ENCODE measurements at regions not wholly inside any gene's neighbourhood (a gene's known extent, or its start where the extent isn't known, plus 50 kb on each side); places are given as distances from the start of the nearest gene placed in this dataset.

- Histone ChIP-seq H3K27ac (no peak overlapping the region), H3K27me3 (replicated peaks; ENCODE audit: insufficient read depth) (no peaks in the 10 kb centered on the region), H3K4me1 (replicated peaks) (no peaks in the 10 kb centered on the region), H3K4me3 (no peak overlapping the region), H3K36me3 (no peaks in the 10 kb centered on the region), H3K9me3 (no peaks in the 10 kb centered on the region)
- WGBS: 92% methylated on average over 1 of the region's 1 CpG
- DNase-seq (ENCODE audit: low spot score): no peak
- intact Hi-C loops (cut with DNase I): no loop called here
- TF ChIP-seq CTCF (IDR thresholded peaks at IDR 0.05): no peak
- no peak for TF ChIP-seq POLR2A (IDR thresholded peaks at IDR 0.05)
- TF ChIP-seq POLR2AphosphoS5 (IDR thresholded peaks at IDR 0.05): no peak
These were observed 216.3 kb downstream of the TMX3 start for GRCh38 chr18:68498636-68499035.

- Histone ChIP-seq H3K27me3 (replicated peaks; ENCODE audit: insufficient read depth) (no peaks in the 10 kb centered on the region), H3K4me3 (no peak overlapping the region), H3K9me3 (no peaks in the 10 kb centered on the region), H3K27ac (no peak overlapping the region), H3K4me1 (replicated peaks) (no peaks in the 10 kb centered on the region), H3K36me3 (no peaks in the 10 kb centered on the region)
- intact Hi-C loops (cut with DNase I): no loop called here
- 94% methylated on average over 1 of the region's 1 CpG for WGBS
- DNase-seq (ENCODE audit: low spot score): no peak
- TF ChIP-seq POLR2AphosphoS5 (IDR thresholded peaks at IDR 0.05) (no peak), POLR2A (IDR thresholded peaks at IDR 0.05) (no peak), CTCF (IDR thresholded peaks at IDR 0.05) (no peak)
These were observed 216.7 kb downstream of the TMX3 start for GRCh38 chr18:68498185-68498584.

GRCh38 chr18:68494802-68495581 is 219.9 kb downstream of the TMX3 start:
- Histone ChIP-seq H3K9me3 (no peaks in the 10 kb centered on the region), H3K4me1 (replicated peaks) (no peaks in the 10 kb centered on the region), H3K27me3 (replicated peaks; ENCODE audit: insufficient read depth) (no peaks in the 10 kb centered on the region), H3K4me3 (no peak overlapping the region), H3K36me3 (no peaks in the 10 kb centered on the region), H3K27ac (no peak overlapping the region)
- TF ChIP-seq POLR2AphosphoS5 (IDR thresholded peaks at IDR 0.05) (no peak), CTCF (IDR thresholded peaks at IDR 0.05) (no peak), POLR2A (IDR thresholded peaks at IDR 0.05) (no peak)
- no peak for DNase-seq (ENCODE audit: low spot score)
- intact Hi-C loops (cut with DNase I): no loop called here
- 47% methylated on average over 3 of the region's 3 CpGs for WGBS

GRCh38 chr18:68489013-68489792 is 225.7 kb downstream of the TMX3 start:
- Histone ChIP-seq H3K27me3 (replicated peaks; ENCODE audit: insufficient read depth) (no peaks in the 10 kb centered on the region), H3K27ac (no peak overlapping the region), H3K4me3 (no peak overlapping the region), H3K36me3 (no peaks in the 10 kb centered on the region), H3K4me1 (replicated peaks) (no peaks in the 10 kb centered on the region), H3K9me3 (no peaks in the 10 kb centered on the region)
- WGBS: 35% methylated on average over 6 of the region's 6 CpGs
- TF ChIP-seq POLR2A (IDR thresholded peaks at IDR 0.05) (no peak), POLR2AphosphoS5 (IDR thresholded peaks at IDR 0.05) (no peak), CTCF (IDR thresholded peaks at IDR 0.05) (no peak)
- intact Hi-C loops (cut with DNase I): no loop called here
- DNase-seq (ENCODE audit: low spot score): no peak
